ENCODE measurements at regions not wholly inside any gene's neighbourhood (a gene's known extent, or its start where the extent isn't known, plus 50 kb on each side); places are given as distances from the start of the nearest gene placed in this dataset.

DNA sequence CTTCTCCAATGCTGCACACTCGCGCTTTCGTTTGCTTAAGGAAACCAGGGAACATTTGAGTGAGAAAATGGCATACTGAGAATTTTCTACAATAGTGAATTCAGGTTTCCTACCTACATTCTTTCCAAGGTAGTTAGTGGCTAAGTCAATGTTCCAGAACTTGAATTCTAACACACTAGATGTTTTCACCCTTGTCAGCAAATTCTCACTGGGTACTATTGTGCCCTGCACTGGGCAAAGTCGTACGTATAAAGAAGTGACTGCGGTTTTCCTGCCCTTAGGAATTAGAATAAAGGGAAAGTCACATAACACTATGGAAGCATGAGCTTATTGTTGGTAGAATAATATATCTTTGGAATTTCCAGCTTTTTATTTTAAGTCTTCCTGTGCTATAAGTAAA lies 119.2 kb upstream of the TNFSF11 start:
- TF ChIP-seq RAD21 (IDR thresholded peaks at IDR 0.05 in 1 of 2, conservative IDR thresholded peaks at IDR 0.05 in 1 of 2; ENCODE audit: low read depth in 2 of 2, low read length in 2 of 2) (no peak), POLR2AphosphoS5 (IDR thresholded peaks at IDR 0.05; ENCODE audit: low read depth, low read length) (no peak), HDAC2 (IDR thresholded peaks at IDR 0.05; ENCODE audit: borderline replicate concordance in 1 of 2, low read depth in 2 of 2, low read length in 2 of 2) (no peak), TEAD4 (IDR thresholded peaks at IDR 0.05; ENCODE audit: low read depth, low read length) (no peak)
- TF ChIP-seq, protein P1, sequence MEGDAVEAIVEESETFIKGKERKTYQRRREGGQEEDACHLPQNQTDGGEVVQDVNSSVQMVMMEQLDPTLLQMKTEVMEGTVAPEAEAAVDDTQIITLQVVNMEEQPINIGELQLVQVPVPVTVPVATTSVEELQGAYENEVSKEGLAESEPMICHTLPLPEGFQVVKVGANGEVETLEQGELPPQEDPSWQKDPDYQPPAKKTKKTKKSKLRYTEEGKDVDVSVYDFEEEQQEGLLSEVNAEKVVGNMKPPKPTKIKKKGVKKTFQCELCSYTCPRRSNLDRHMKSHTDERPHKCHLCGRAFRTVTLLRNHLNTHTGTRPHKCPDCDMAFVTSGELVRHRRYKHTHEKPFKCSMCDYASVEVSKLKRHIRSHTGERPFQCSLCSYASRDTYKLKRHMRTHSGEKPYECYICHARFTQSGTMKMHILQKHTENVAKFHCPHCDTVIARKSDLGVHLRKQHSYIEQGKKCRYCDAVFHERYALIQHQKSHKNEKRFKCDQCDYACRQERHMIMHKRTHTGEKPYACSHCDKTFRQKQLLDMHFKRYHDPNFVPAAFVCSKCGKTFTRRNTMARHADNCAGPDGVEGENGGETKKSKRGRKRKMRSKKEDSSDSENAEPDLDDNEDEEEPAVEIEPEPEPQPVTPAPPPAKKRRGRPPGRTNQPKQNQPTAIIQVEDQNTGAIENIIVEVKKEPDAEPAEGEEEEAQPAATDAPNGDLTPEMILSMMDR (IDR thresholded peaks at IDR 0.05; ENCODE audit: control extremely low read depth in 1 of 3, insufficient read depth in 1 of 3, low read depth in 1 of 3, low read length in 3 of 3), result no peak

Measured in H1 (cell line).